Inflammatory macrophage treated with lipopolysaccharide for 4 hours (primary cell): ENCODE measurements at regions not wholly inside any gene's neighbourhood (a gene's known extent, or its start where the extent isn't known, plus 50 kb on each side); places are given as distances from the start of the nearest gene placed in this dataset.
A peak's percentile ranks its signal among the peaks of the same experiment; 100 is the strongest.

Experiments
- DNase-seq: peaks from one replicate; pipeline ENCODE4 v3.0.0-alpha.2; 2020

- DNase-seq, result no peak
Observed at GRCh38 chrX:126395909-126396308, 156.7 kb downstream of the DCAF12L1 start.

GRCh38 chrX:126394681-126395080 lies 157.9 kb downstream of the DCAF12L1 start:
- DNase-seq, result no peak

- no peak for DNase-seq
Observed at GRCh38 chrX:126393284-126393683, 159.3 kb downstream of the DCAF12L1 start.

GRCh38 chrX:126376465-126376864 lies 176.1 kb downstream of the DCAF12L1 start:
- DNase-seq, result no peak

- no peak for DNase-seq
Observed at GRCh38 chrX:126342859-126343258, 176.8 kb upstream of the DCAF12L2 start.

GRCh38 chrX:126339928-126340327 lies 173.8 kb upstream of the DCAF12L2 start:
- DNase-seq, result peak; percentile 11

GRCh38 chrX:126338916-126339315 lies 172.8 kb upstream of the DCAF12L2 start:
- DNase-seq, result no peak

GRCh38 chrX:126300401-126300800 lies 134.3 kb upstream of the DCAF12L2 start:
- no peak for DNase-seq

- no peak for DNase-seq
Observed at GRCh38 chrX:126272795-126273497, 106.9 kb upstream of the DCAF12L2 start.

- DNase-seq, result no peak
Observed at GRCh38 chrX:126265116-126265515, 99.0 kb upstream of the DCAF12L2 start.

- DNase-seq, result no peak
Observed at GRCh38 chrX:126238220-126238619, 72.1 kb upstream of the DCAF12L2 start.

GRCh38 chrX:126237524-126237923 lies 71.4 kb upstream of the DCAF12L2 start:
- DNase-seq, result no peak
